NCI-H2081 treated with DMSO at 0.1 percent for 48 hours (cell line): ENCODE measurements at regions not wholly inside any gene's neighbourhood (a gene's known extent, or its start where the extent isn't known, plus 50 kb on each side); places are given as distances from the start of the nearest gene placed in this dataset.

Source experiments
- DNase-seq: peaks from one replicate; lab custom pipeline; 2025; lab: John Stamatoyannopoulos, UW

DNA sequence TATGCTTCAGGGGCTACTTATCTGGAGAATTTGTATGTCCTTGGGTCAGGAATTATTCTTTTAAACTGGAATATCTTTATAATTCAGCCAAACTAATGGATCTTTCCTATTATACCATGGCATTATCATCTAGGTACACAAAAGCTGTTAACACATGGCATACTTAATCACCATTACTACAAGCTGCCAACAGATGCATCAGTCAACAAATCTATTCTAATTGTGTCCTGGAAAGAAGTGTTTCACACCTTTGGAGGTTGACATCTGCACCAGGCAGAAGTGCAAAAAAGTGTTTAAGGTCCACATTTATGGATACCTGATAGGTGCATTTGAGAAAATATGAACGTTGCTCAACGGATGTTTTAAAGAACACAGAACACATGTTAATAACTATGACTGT is 470.2 kb upstream of the ADGRL2 start:
- no peak for DNase-seq

GRCh38 chr1:81330111-81330510 is 470.6 kb upstream of the ADGRL2 start:
- no peak for DNase-seq

DNA sequence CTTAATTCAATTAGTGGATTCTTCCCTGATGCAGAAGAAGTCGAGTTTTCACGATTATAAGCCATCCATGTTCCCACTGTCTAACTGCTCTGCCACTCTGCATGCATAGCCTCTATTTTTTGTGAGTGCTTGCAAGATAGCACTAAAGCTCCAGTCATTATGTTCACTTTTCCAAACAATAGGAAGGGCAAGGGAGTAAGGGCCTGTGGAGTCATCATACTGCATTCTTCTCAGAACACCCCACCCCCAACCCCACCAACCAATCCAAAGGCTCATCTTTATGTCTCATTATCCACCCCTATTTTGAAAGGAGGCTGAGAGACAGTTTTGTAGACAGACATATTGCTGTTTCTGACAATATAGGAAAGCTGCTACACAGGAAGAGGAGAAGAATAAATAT is 471.7 kb upstream of the ADGRL2 start:
- DNase-seq, result no peak

- DNase-seq, result no peak
Measured at GRCh38 chr1:81327743-81328142, 473.0 kb upstream of the ADGRL2 start.

- DNase-seq, result no peak
Measured at GRCh38 chr1:81327103-81327710, 473.5 kb upstream of the ADGRL2 start.

- DNase-seq, result no peak
Measured at GRCh38 chr1:81326212-81326611, 474.5 kb upstream of the ADGRL2 start.

- no peak for DNase-seq
Measured at GRCh38 chr1:81325397-81325796, 475.3 kb upstream of the ADGRL2 start.

DNA sequence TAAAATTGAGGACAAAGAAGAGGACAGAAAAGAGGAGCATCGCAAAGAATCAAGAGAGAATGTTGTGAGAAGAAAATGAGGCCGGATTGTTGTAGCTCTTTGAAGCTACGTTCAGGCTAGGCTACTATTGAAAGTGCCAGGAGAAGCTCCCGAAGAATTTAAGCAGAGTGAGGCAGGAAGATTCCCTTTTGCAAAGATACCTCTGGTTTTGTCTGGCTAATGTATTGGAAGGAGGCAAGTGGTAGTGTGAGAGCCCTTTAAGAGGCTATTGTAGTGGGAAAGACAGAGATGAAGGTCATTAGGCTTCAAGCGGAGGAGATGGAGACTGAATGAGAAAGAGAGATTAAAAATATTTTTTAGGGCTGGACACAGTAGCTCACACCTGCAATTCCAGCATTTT is 476.9 kb upstream of the ADGRL2 start:
- no peak for DNase-seq

GRCh38 chr1:81317191-81317590 is 483.5 kb upstream of the ADGRL2 start:
- no peak for DNase-seq

- DNase-seq, result no peak
Measured at GRCh38 chr1:81314513-81315233, 486.1 kb upstream of the ADGRL2 start.

DNA sequence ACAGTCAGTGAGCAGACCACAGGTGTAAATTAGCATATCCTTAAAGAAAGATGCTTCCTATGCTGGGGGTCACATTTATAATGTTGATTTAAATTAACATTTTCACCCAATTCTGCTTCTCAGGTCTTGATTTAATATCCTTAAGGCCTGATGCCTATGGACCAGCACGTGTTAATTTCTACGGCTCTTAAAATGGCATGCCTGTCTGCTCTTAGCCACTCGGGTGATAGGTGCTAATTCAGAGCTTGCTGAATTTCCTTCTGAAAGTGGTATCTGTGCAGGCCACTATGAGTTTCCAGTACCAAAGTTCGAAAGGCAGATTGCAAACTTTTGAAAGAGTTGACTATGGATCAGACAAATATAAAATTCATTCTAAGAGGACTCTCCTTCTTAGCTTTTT is 487.4 kb upstream of the ADGRL2 start:
- no peak for DNase-seq

DNA sequence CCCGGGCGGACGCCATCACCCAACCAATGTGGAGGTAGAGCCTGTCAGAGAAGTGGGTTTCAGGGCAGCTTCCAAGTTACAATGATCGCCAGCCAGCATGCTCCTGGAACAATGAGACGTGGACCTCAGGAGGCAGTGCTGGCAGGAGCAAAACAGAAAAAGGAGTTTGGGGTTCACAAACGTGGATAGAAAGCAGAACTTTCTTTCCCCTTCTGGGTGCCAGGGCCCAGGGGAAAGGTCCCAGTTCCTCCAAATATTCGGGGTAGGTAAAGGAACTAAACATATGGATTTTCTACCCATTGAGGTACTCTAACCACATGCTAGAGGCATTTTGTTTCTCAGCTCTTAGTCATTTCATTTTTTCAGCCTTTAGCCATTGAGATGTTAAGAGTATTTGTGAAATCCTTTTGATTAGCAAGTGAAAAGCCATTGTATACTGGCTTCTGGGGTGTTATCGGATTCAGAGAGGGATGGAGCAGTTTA is 488.4 kb upstream of the ADGRL2 start:
- DNase-seq, result no peak

- DNase-seq, result no peak
Measured at GRCh38 chr1:81310250-81310649, 490.5 kb upstream of the ADGRL2 start.

DNA sequence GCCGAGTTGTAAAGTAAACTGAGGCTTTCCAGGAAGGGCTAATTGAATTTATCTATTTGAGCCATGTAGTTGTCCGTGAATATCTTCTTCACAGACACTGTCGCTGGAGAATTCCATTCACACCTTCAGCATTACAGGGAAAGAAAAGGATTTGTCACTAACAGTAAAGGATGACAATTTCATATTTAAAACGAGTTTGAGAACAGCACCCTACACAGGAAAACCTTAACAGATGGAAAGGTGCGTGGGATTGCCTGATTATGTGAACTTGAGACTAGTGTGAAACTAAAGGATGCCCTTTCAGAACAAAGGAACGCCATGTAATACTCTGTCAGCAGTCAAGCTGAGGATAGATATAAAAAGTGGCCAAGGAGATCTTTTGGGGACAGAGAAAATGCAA is 492.5 kb upstream of the ADGRL2 start:
- DNase-seq, result no peak

GRCh38 chr1:81307786-81308185 is 492.9 kb upstream of the ADGRL2 start:
- DNase-seq, result no peak

DNA sequence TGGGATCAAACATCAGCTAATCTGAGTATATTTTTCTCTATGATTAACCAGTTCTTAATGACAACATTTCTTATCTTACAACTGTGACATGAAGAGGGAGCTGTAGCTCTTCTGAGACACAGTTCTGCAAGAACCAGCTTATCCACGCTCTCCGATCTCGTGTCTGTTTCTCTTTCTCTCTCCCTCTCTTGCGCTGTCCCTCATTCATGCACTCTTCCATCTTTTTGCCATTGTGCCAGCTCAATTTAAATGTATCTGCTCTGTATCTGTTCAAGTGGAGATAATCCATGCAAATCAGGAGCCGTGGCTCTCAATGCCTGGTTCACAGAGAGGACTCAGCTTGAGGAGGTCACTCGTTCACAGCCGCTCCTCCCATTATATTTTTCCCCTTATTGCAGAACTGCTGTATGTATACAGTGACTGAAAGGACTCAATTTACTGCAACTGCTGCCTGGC is 494.7 kb upstream of the ADGRL2 start:
- DNase-seq, result peak; percentile 43

GRCh38 chr1:81304187-81304586 is 496.5 kb upstream of the ADGRL2 start:
- DNase-seq, result no peak

- no peak for DNase-seq
Measured at GRCh38 chr1:81299892-81300291, 500.8 kb upstream of the ADGRL2 start.

- DNase-seq, result no peak
Measured at GRCh38 chr1:81298266-81298665, 502.5 kb upstream of the ADGRL2 start.

DNA sequence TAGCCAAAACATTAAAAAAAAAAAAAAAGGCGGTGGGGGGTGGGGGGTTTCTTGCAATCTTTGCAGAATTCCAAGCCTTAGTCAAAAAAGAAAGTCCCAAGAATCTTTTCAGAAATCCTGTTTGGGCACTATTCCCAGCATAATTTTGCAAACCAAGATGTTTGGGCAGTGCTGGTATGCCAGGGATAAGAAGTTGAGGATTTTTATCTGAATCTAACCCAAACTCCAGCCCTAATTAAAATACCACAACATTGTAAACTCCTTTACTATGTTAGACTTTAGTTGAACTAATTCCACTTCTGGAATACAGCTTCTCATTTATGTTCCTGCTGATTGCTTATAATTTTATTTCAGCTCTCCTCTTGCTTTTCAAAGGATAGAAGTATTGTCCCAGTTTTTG is 504.1 kb upstream of the ADGRL2 start:
- no peak for DNase-seq

DNA sequence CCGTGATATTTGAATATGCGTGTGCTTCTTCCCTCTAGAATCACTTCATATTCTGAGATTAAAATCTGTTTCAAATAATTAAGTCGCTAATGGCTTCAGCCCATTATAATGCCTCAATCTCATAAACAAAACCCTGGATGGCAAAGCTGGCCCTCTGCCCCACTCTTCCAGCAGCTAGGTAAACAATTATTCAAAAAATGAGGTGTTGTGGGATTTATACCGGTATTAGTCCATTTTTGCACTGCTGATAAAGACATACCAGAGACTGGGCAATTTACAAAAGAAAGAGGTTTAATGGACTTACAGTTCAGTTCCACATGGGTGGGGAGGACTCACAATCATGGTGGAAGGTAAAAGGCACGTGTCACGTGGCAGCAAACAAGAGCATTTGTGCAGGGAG is 510.4 kb upstream of the ADGRL2 start:
- no peak for DNase-seq

- DNase-seq, result no peak
Measured at GRCh38 chr1:81288689-81289088, 512.0 kb upstream of the ADGRL2 start.

DNA sequence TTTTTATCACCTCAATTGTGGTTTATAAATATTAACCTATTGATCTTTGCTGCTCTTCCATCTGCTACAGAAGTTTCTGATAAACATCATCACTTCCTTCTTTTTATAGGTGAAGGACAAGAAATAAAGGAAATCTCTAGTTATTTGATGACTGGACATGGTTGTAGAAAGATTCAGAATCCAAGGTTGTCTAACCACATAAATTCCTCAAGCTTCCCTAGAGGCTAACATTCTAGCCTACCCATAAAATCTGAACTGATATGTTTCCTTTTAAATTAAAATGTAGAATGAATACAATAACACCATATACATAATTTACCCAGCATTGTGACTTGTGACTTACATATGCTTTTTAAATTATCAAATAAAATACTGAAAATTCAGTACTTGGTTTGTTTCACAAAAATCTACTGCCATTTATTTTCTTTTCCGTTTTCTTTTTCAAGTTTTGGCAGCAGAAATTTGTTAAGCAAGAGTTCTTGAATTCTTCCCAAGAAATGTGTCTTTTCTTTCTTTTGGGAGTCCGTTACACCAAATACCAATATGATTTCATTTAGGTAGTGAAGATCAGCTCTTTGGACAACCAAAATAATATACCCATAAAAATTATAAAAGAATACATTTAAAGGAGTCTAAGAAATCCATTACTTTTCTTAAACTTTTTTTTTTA is 513.2 kb upstream of the ADGRL2 start:
- DNase-seq, result no peak
